ENCODE measurements at regions not wholly inside any gene's neighbourhood (a gene's known extent, or its start where the extent isn't known, plus 50 kb on each side); places are given as distances from the start of the nearest gene placed in this dataset.

- Histone ChIP-seq H3K4me1 (ENCODE audit: insufficient read depth, low read length, severe bottlenecking) (no peaks in the 10 kb centered on the region), H3K4me2 (ENCODE audit: low read length) (no peak overlapping the region), H4K20me1 (ENCODE audit: insufficient read depth, low read length) (no peaks in the 10 kb centered on the region), H3K9me3 (ENCODE audit: low read length) (no peaks in the 10 kb centered on the region), H3K27me3 (ENCODE audit: insufficient read depth, low read length) (no peaks in the 10 kb centered on the region), H2AFZ (ENCODE audit: low read length) (no peak overlapping the region), H3F3A (ENCODE audit: insufficient read depth, low read length) (no peaks in the 10 kb centered on the region), H3K27ac (ENCODE audit: low read depth, low read length, poor library complexity, severe bottlenecking) (no peak overlapping the region), H3K4me3 (ENCODE audit: low read depth, low read length, poor library complexity, severe bottlenecking) (no peak overlapping the region), H3K9ac (ENCODE audit: low read length) (no peak overlapping the region), H3K9me2 (ENCODE audit: low read depth, low read length) (no peaks in the 10 kb centered on the region), H3K36me3 (ENCODE audit: insufficient read depth, low read length) (no peaks in the 10 kb centered on the region), H3K79me2 (ENCODE audit: insufficient read depth, low read length) (no peaks in the 10 kb centered on the region)
- no peak for TF ChIP-seq EZH2 (IDR thresholded peaks at IDR 0.05; ENCODE audit: borderline replicate concordance, low read length)
- TF ChIP-seq CTCF (IDR thresholded peaks at IDR 0.05; ENCODE audit: low read length): no peak
Observed at GRCh38 chr16:9458816-9459215, 367.4 kb downstream of the HAPSTR1 start.

- no peaks in the 10 kb centered on the region for H3K27me3 ChIP-seq (ENCODE audit: insufficient read depth, low read length)
- no peaks in the 10 kb centered on the region for H4K20me1 ChIP-seq (ENCODE audit: insufficient read depth, low read length)
- H3K9me2 ChIP-seq (ENCODE audit: low read depth, low read length): no peaks in the 10 kb centered on the region
- no peak for TF ChIP-seq EZH2 (IDR thresholded peaks at IDR 0.05; ENCODE audit: borderline replicate concordance, low read length)
- TF ChIP-seq CTCF (IDR thresholded peaks at IDR 0.05; ENCODE audit: low read length): no peak
- H3F3A ChIP-seq (ENCODE audit: insufficient read depth, low read length): no peaks in the 10 kb centered on the region
- H3K79me2 ChIP-seq (ENCODE audit: insufficient read depth, low read length): no peaks in the 10 kb centered on the region
- no peak overlapping the region for H3K4me2 ChIP-seq (ENCODE audit: low read length)
- no peak overlapping the region for H3K4me3 ChIP-seq (ENCODE audit: low read depth, low read length, poor library complexity, severe bottlenecking)
- H2AFZ ChIP-seq (ENCODE audit: low read length): no peak overlapping the region
- H3K27ac ChIP-seq (ENCODE audit: low read depth, low read length, poor library complexity, severe bottlenecking): no peak overlapping the region
- no peaks in the 10 kb centered on the region for H3K36me3 ChIP-seq (ENCODE audit: insufficient read depth, low read length)
- H3K9me3 ChIP-seq (ENCODE audit: low read length): no peaks in the 10 kb centered on the region
- no peak overlapping the region for H3K9ac ChIP-seq (ENCODE audit: low read length)
- no peaks in the 10 kb centered on the region for H3K4me1 ChIP-seq (ENCODE audit: insufficient read depth, low read length, severe bottlenecking)
Observed at GRCh38 chr16:9462984-9463383, 371.5 kb downstream of the HAPSTR1 start.

- no peak overlapping the region for H3K4me3 ChIP-seq (ENCODE audit: low read depth, low read length, poor library complexity, severe bottlenecking)
- H3K9ac ChIP-seq (ENCODE audit: low read length): no peak overlapping the region
- H3K9me3 ChIP-seq (ENCODE audit: low read length): no peaks in the 10 kb centered on the region
- no peak overlapping the region for H2AFZ ChIP-seq (ENCODE audit: low read length)
- H3K79me2 ChIP-seq (ENCODE audit: insufficient read depth, low read length): no peaks in the 10 kb centered on the region
- TF ChIP-seq EZH2 (IDR thresholded peaks at IDR 0.05; ENCODE audit: borderline replicate concordance, low read length) (no peak), CTCF (IDR thresholded peaks at IDR 0.05; ENCODE audit: low read length) (no peak)
- no peaks in the 10 kb centered on the region for H3K9me2 ChIP-seq (ENCODE audit: low read depth, low read length)
- H4K20me1 ChIP-seq (ENCODE audit: insufficient read depth, low read length): no peaks in the 10 kb centered on the region
- no peak overlapping the region for H3K4me2 ChIP-seq (ENCODE audit: low read length)
- no peaks in the 10 kb centered on the region for H3K36me3 ChIP-seq (ENCODE audit: insufficient read depth, low read length)
- H3K4me1 ChIP-seq (ENCODE audit: insufficient read depth, low read length, severe bottlenecking): no peaks in the 10 kb centered on the region
- no peaks in the 10 kb centered on the region for H3F3A ChIP-seq (ENCODE audit: insufficient read depth, low read length)
- no peak overlapping the region for H3K27ac ChIP-seq (ENCODE audit: low read depth, low read length, poor library complexity, severe bottlenecking)
- H3K27me3 ChIP-seq (ENCODE audit: insufficient read depth, low read length): no peaks in the 10 kb centered on the region
Observed at GRCh38 chr16:9463461-9463860, 372.0 kb downstream of the HAPSTR1 start.

All from OCI-LY1 (cell line).